Gastroesophageal sphincter (tissue), 3 donors: ENCODE measurements at regions not wholly inside any gene's neighbourhood (a gene's known extent, or its start where the extent isn't known, plus 50 kb on each side); places are given as distances from the start of the nearest gene placed in this dataset.

Source experiments
- CTCF ChIP-seq, 4 experiments: fragments of 200-600 bp in 2 of 4; fragments of 450-650 bp in 2 of 4; sonication (generic) in 1 of 4; IDR thresholded peaks; one replicate each; pipeline ENCODE4 v1.5.1; 2017 to 2019; ENCODE audit warnings: antibody characterized with exemption in 4 of 4, mild to moderate bottlenecking in 2 of 4, moderate library complexity in 2 of 4
- EP300 ChIP-seq: sonication (generic); formaldehyde crosslinking; IDR thresholded peaks from one replicate; pipeline ENCODE4 v1.6.1; 2017; ENCODE audit warnings: antibody characterized with exemption, mild to moderate bottlenecking
- POLR2A ChIP-seq, 2 donors: fragments of 450-650 bp; IDR thresholded peaks; one replicate each; pipeline ENCODE4 v1.6.1; 2017; ENCODE audit warnings: antibody characterized with exemption in 2 of 2, mild to moderate bottlenecking in 2 of 2, moderate library complexity in 1 of 2
- POLR2AphosphoS5 ChIP-seq: sonication (generic); formaldehyde crosslinking; IDR thresholded peaks from one replicate; pipeline ENCODE4 v1.6.1; 2017; ENCODE audit warnings: antibody characterized with exemption

DNA sequence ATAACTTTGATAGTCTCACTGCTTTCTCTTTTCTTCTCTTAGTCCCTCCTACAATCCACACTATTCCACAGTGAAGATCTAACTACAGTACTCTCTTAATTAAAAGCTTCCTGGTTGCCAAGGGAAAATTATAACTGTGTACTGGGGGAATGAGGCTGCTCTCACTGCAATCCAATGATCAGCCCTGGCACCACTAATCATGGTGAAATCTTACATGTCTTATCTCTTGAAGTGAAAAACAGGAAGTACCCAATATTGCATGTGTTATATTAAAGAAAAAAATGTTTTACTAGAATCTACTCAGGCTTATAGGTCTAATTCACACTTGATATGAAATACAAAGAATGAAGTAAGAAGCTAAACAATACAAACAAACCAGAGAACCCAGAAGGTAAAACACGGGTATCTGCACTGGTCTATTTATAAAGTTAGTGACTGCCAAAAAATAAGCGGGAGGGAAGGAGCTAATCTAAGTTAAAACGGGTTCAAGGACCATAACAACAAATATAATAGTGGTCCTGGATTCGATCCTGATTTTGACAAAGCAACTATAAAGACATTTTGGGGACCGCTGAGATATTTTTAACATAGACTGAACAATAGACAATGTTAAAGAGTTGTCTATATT is 57.5 kb downstream of the RGS2 start:
- no peak for TF ChIP-seq CTCF (IDR thresholded peaks at IDR 0.05)
- no peak for TF ChIP-seq POLR2A (IDR thresholded peaks at IDR 0.05)
- TF ChIP-seq POLR2AphosphoS5 = no peak
- no peak for TF ChIP-seq EP300
